ENCODE measurements at regions not wholly inside any gene's neighbourhood (a gene's known extent, or its start where the extent isn't known, plus 50 kb on each side); places are given as distances from the start of the nearest gene placed in this dataset.

DNA sequence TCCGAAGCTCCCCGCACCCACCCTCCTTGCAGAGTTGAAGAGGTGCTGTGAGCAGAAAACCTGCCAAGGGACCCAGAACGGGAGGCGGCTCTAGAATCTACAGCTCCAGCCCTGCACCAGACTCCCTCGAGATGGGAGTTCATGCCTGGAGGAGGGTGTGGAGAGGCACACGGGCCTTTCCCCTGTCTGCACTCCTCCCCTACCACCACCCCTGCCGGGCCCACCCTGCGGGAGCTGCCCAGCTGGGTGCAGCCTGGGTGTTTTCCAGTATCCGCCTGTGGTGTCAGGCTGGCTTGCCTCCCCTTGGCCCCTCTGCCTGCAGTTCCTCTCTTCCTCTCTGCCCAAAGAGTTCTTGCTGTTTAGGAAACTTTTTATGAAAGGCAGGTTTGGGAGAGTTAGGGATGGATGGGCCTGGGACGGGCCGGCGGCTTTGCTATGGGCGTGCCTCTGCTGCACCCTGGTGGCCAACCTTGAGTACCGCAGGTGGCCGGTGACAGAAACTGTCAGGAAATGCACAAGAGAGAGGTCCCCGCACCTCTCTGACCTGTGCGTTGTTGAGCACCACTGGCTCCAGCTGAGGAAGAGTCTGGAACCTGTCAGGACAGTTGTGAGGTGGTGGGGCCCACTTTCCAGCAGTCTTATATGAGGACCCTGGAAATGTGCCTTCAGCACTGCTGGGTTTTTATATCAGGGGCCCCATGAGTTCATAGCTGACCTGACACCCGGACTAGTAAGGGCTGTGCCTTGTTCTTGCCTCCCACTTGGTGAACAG, 354.1 kb downstream of the SEC14L1 start (continued):
- TF ChIP-seq SNAPC4 (CRISPR knock-in tag; IDR thresholded peaks at IDR 0.05) (peak; percentile 59; the same call in 1 of the 2 replicates), RBM22 (optimal IDR thresholded peaks at IDR 0.05; ENCODE audit: low read length) (peak; percentile 83), KLF12 (CRISPR knock-in tag; IDR thresholded peaks at IDR 0.05; ENCODE audit: borderline replicate concordance) (0 out of 2 replicates have a peak, but pooled peaks have one; percentile 23), ZNF574 (CRISPR knock-in tag; IDR thresholded peaks at IDR 0.05) (peak; percentile 39; the same call in 1 of the 2 replicates), SOX13 (IDR thresholded peaks at IDR 0.05) (no peak), SOX13 (CRISPR knock-in tag; conservative IDR thresholded peaks at IDR 0.05 in 1 of 2, IDR thresholded peaks at IDR 0.05 in 1 of 2) (0 out of 4 replicates have a peak, but pooled peaks of 1 of the 2 experiments have one; percentile 5), RBM39 (IDR thresholded peaks at IDR 0.05; ENCODE audit: low read depth, low read length, poor library complexity, severe bottlenecking) (peak; percentile 76), POGK (CRISPR knock-in tag; conservative IDR thresholded peaks at IDR 0.05) (peak; percentile 59; the same call in 1 of the 2 replicates), ZNF44 (CRISPR knock-in tag; IDR thresholded peaks at IDR 0.05) (0 out of 2 replicates have a peak, but pooled peaks have one; percentile 45), NFIB (CRISPR knock-in tag; IDR thresholded peaks at IDR 0.05; ENCODE audit: borderline replicate concordance) (peak; percentile 45; the same call in 1 of the 2 replicates), XRCC5 (optimal IDR thresholded peaks at IDR 0.05; ENCODE audit: low read length) (peak; percentile 81)
- TF ChIP-seq, protein P1, sequence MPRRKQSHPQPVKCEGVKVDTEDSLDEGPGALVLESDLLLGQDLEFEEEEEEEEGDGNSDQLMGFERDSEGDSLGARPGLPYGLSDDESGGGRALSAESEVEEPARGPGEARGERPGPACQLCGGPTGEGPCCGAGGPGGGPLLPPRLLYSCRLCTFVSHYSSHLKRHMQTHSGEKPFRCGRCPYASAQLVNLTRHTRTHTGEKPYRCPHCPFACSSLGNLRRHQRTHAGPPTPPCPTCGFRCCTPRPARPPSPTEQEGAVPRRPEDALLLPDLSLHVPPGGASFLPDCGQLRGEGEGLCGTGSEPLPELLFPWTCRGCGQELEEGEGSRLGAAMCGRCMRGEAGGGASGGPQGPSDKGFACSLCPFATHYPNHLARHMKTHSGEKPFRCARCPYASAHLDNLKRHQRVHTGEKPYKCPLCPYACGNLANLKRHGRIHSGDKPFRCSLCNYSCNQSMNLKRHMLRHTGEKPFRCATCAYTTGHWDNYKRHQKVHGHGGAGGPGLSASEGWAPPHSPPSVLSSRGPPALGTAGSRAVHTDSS (CRISPR knock-in tag; conservative IDR thresholded peaks at IDR 0.05), result no peak
- TF ChIP-seq, protein P2, sequence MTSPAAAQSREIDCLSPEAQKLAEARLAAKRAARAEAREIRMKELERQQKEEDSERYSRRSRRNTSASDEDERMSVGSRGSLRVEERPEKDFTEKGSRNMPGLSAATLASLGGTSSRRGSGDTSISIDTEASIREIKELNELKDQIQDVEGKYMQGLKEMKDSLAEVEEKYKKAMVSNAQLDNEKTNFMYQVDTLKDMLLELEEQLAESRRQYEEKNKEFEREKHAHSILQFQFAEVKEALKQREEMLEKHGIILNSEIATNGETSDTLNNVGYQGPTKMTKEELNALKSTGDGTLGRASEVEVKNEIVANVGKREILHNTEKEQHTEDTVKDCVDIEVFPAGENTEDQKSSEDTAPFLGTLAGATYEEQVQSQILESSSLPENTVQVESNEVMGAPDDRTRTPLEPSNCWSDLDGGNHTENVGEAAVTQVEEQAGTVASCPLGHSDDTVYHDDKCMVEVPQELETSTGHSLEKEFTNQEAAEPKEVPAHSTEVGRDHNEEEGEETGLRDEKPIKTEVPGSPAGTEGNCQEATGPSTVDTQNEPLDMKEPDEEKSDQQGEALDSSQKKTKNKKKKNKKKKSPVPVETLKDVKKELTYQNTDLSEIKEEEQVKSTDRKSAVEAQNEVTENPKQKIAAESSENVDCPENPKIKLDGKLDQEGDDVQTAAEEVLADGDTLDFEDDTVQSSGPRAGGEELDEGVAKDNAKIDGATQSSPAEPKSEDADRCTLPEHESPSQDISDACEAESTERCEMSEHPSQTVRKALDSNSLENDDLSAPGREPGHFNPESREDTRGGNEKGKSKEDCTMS (CRISPR knock-in tag; conservative IDR thresholded peaks at IDR 0.05), result 0 out of 2 replicates have a peak, but pooled peaks have one; percentile 58

Data from HepG2 (cell line).